ENCODE measurements at regions not wholly inside any gene's neighbourhood (a gene's known extent, or its start where the extent isn't known, plus 50 kb on each side); places are given as distances from the start of the nearest gene placed in this dataset.

DNA sequence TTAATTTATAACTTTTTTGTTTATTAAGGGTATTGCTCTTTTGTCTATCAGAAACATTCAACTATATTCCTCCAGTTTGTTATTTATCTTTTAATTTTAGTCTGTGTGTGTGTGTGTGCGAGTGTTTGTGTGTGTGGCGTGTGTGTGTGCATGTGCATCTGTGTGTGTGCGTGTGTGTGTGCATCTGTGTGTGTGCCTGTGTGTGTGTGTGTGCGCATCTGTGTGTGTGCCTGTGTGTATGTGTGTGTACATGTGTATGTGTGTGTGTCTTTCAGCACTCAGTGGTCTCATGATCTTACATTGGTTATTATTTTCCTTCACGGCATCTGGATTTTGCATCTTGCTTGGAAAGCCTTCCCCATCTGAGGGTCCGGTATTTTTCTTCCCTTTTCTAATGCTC lies 281.1 kb upstream of the RTL1 start:
- Histone ChIP-seq H3K9me3 (peaks cover 0 to 24% (median 0%) of the 10 kb centered on the region in 11 donors), H3K4me3 (no peak overlapping the region), H3K27ac (no peak overlapping the region), H3K27me3 (peaks cover 0 to 40% (median 22%) of the 10 kb centered on the region in 7 donors), H3K4me1 (no peaks in the 10 kb centered on the region), H3K36me3 (no peaks in the 10 kb centered on the region)
- TF ChIP-seq, protein P1, sequence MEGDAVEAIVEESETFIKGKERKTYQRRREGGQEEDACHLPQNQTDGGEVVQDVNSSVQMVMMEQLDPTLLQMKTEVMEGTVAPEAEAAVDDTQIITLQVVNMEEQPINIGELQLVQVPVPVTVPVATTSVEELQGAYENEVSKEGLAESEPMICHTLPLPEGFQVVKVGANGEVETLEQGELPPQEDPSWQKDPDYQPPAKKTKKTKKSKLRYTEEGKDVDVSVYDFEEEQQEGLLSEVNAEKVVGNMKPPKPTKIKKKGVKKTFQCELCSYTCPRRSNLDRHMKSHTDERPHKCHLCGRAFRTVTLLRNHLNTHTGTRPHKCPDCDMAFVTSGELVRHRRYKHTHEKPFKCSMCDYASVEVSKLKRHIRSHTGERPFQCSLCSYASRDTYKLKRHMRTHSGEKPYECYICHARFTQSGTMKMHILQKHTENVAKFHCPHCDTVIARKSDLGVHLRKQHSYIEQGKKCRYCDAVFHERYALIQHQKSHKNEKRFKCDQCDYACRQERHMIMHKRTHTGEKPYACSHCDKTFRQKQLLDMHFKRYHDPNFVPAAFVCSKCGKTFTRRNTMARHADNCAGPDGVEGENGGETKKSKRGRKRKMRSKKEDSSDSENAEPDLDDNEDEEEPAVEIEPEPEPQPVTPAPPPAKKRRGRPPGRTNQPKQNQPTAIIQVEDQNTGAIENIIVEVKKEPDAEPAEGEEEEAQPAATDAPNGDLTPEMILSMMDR (IDR thresholded peaks at IDR 0.05) = no peak
- intact Hi-C loops (cut with DNase I) = loop anchor here in 1 of 10 donors (5.0 kb wide), 1 partner anchor 742 kb away; no protein-coding TSS in a partner anchor
- WGBS, 2 donors = 84 to 91% methylated on average over 6 of the region's 6 CpGs
- DNase-seq (no peak), ATAC-seq (no peak)

DNA sequence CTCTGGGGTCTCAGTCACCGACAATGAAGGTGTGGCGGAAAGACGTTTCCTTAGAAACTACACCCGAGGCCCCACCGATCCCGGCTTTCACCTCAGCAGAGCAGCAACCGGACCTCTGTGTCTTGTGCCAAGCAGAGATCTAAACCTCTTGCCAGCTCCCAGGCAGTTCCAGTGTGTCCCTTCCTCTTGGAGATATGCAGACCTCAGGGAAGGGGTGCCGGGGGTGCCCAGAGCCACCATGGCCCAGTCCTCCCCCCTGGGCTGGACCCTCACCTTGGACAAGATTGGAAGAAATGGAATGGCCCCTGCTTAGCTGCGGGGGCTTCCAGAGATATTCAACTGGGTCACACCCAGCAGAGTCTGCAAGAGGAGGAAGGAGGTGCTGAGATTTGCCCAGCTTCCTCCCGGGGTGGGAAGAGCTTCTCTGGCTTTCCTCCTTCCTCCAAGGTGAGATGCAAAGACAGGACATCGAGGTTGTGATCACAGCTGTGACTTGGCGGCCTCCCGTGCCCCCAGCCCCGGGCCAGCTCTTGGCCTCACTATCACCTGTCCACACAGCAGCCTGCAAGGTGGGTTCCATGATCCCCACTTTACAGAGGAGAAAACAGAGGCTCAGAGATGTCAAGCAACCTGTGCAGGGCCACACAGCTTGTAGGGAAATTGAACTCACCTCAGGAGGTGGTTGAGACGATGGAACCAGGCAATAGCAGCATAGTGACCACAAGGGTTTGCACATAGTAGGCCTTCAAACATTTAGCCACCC lies 281.7 kb upstream of the RTL1 start:
- ATAC-seq = no peak
- intact Hi-C loops (cut with DNase I) = no loop called here
- DNase-seq = no peak
- TF ChIP-seq, protein P1 (IDR thresholded peaks at IDR 0.05) = no peak
- Histone ChIP-seq H3K9me3 (peaks cover 0 to 20% (median 0%) of the 10 kb centered on the region in 11 donors), H3K4me3 (no peak overlapping the region), H3K27me3 (peaks cover 0 to 40% (median 22%) of the 10 kb centered on the region in 7 donors), H3K4me1 (no peaks in the 10 kb centered on the region), H3K36me3 (no peaks in the 10 kb centered on the region), H3K27ac (no peak overlapping the region)
- WGBS, 2 donors = 71 to 79% methylated on average over 15 of the region's 15 CpGs

DNA sequence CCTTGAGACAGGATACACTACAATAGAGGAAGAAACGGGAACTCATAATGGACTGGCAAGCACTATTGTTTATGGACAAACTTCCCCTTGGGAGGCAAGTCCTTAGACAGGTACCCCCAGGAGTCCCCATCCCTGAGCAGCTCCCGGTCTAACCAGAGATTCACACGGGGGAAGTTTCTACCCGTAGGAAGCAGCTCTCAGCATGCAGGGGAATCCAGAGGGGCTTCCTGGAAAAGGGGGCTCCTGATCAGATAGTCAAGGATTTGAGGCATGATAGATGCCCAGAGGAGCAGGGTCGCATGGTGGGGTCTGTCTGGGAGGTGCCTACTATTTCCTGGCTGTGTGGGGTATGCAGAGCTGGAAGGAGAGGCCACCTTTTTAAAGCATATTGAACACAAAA lies 282.4 kb upstream of the RTL1 start:
- Histone ChIP-seq H3K36me3 (no peaks in the 10 kb centered on the region), H3K4me3 (no peak overlapping the region), H3K27ac (no peak overlapping the region), H3K9me3 (peaks cover 0 to 13% (median 0%) of the 10 kb centered on the region in 11 donors), H3K27me3 (peaks cover 0 to 40% (median 22%) of the 10 kb centered on the region in 7 donors), H3K4me1 (no peaks in the 10 kb centered on the region)
- TF ChIP-seq, protein P1 (IDR thresholded peaks at IDR 0.05) = no peak
- DNase-seq (no peak), ATAC-seq (no peak)
- intact Hi-C loops (cut with DNase I) = no loop called here
- WGBS, 2 donors = 48 to 58% methylated on average over 5 of the region's 5 CpGs

DNA sequence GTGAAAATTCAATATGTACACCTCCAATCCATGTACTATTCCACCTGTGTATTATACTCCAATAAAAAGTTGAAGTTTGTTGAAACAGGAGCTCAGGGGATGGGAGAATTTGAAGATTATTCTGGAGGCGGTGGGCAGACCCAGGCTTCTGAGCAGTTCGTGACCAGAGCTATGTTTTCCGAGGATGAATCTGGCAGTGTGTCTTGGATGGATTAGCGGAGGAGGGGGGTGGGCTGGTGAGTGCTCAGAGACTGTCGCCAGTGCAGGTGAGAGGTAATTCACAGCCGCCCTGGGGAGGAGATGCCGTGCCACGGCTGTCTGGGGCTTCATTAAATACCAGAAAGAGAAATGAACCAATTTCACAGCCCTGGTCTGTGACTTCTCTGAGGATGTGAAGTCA lies 283.0 kb upstream of the RTL1 start:
- ATAC-seq = no peak
- 75 to 76% methylated on average over 8 of the region's 8 CpGs for WGBS, 2 donors
- TF ChIP-seq, protein P1 (IDR thresholded peaks at IDR 0.05) = no peak
- H3K4me3 ChIP-seq = no peak overlapping the region
- no peak for DNase-seq
- H3K27ac ChIP-seq = no peak overlapping the region
- H3K36me3 ChIP-seq = no peaks in the 10 kb centered on the region
- H3K9me3 ChIP-seq = peaks cover 0 to 9% (median 0%) of the 10 kb centered on the region in 11 donors
- H3K4me1 ChIP-seq = no peaks in the 10 kb centered on the region
- intact Hi-C loops (cut with DNase I) = no loop called here
- H3K27me3 ChIP-seq = peaks cover 0 to 40% (median 22%) of the 10 kb centered on the region in 7 donors
